GM23338 (cell line): ENCODE measurements at regions not wholly inside any gene's neighbourhood (a gene's known extent, or its start where the extent isn't known, plus 50 kb on each side); places are given as distances from the start of the nearest gene placed in this dataset.

Source experiments
- ATAC-seq: fragments of 200-7000 bp; cut with Tn5 transposase; 3 replicates; pipeline ENCODE4 v1.9.1; 2020
- DNase-seq: peaks from one replicate; pipeline ENCODE4 v3.0.0-alpha.2; 2015; ENCODE audit warnings: low spot score
- H2AFZ ChIP-seq: fragments of 200-600 bp; sonication (generic); 2 replicates; pipeline ENCODE4 v1.8.0; 2016; ENCODE audit warnings: antibody characterized with exemption, mild to moderate bottlenecking, moderate library complexity
- H3F3A ChIP-seq: fragments of 200-600 bp; sonication (generic); replicated peaks from 2 replicates; pipeline ENCODE4 v1.8.0; 2017; ENCODE audit warnings: antibody characterized with exemption, mixed run types, low read depth
- H3K27ac ChIP-seq: fragments of 200-600 bp; sonication (generic); 2 replicates; pipeline ENCODE4 v1.6.1; 2016; ENCODE audit warnings: low read depth
- H3K27me3 ChIP-seq: fragments of 200-600 bp; sonication (generic); 2 replicates; pipeline ENCODE4 v1.8.0; 2016; ENCODE audit warnings: mild to moderate bottlenecking, mixed run types, moderate library complexity; ENCODE audit not compliant: insufficient read depth
- H3K36me3 ChIP-seq: fragments of 200-600 bp; sonication (generic); 2 replicates; pipeline ENCODE4 v1.8.0; 2016; ENCODE audit warnings: mild to moderate bottlenecking; ENCODE audit not compliant: insufficient read depth
- H3K4me1 ChIP-seq: fragments of 200-600 bp; sonication (generic); 2 replicates; pipeline ENCODE4 v1.8.0; 2016; ENCODE audit warnings: mild to moderate bottlenecking, moderate library complexity; ENCODE audit not compliant: insufficient read depth
- H3K4me2 ChIP-seq: fragments of 200-600 bp; sonication (generic); 2 replicates; pipeline ENCODE4 v1.7.1; 2017; ENCODE audit warnings: mixed run types
- H3K4me3 ChIP-seq: fragments of 200-600 bp; sonication (generic); 2 replicates; pipeline ENCODE4 v1.6.1; 2016; ENCODE audit warnings: mixed run types
- H3K79me2 ChIP-seq: fragments of 200-600 bp; sonication (generic); replicated peaks from 2 replicates; pipeline ENCODE4 v1.8.0; 2017; ENCODE audit warnings: mild to moderate bottlenecking; ENCODE audit not compliant: insufficient read depth
- H3K9me2 ChIP-seq: fragments of 200-600 bp; sonication (generic); 2 replicates; pipeline ENCODE4 v1.8.0; 2017; ENCODE audit not compliant: insufficient read depth
- H4K20me1 ChIP-seq: fragments of 200-600 bp; sonication (generic); replicated peaks from 2 replicates; pipeline ENCODE4 v1.8.0; 2017; ENCODE audit warnings: mild to moderate bottlenecking; ENCODE audit not compliant: insufficient read depth
- H3K27ac Mint-ChIP-seq: 2 replicates; pipeline ENCODE4 v1.8.0; 2020; ENCODE audit warnings: inconsistent platforms, mild to moderate bottlenecking, moderate library complexity, mixed read lengths
- H3K27me3 Mint-ChIP-seq: 3 replicates; pipeline ENCODE4 v1.8.0; 2022; ENCODE audit warnings: low read depth, mild to moderate bottlenecking, moderate library complexity, mixed read lengths, inconsistent platforms; ENCODE audit not compliant: insufficient read depth, poor library complexity
- H3K36me3 Mint-ChIP-seq: 3 replicates; pipeline ENCODE4 v1.8.0; 2021; ENCODE audit warnings: low read depth, mild to moderate bottlenecking, inconsistent platforms, moderate library complexity, mixed read lengths
- H3K4me1 Mint-ChIP-seq: 3 replicates; pipeline ENCODE4 v1.8.0; 2020; ENCODE audit warnings: mild to moderate bottlenecking, inconsistent platforms, mixed read lengths
- H3K4me3 Mint-ChIP-seq: 3 replicates; pipeline ENCODE4 v1.8.0; 2021; ENCODE audit warnings: moderate library complexity, mild to moderate bottlenecking, inconsistent platforms, mixed read lengths
- H3K9me3 Mint-ChIP-seq: 3 replicates; pipeline ENCODE4 v1.8.0; 2020; ENCODE audit warnings: moderate library complexity, mild to moderate bottlenecking, inconsistent platforms, mixed read lengths
- CREB1 ChIP-seq: fragments of 250-450 bp; sonication (Bioruptor Pico); IDR thresholded peaks from 2 replicates; pipeline ENCODE4 v1.5.0; 2020; ENCODE audit warnings: low read depth, mild to moderate bottlenecking, moderate library complexity
- EZH2 ChIP-seq: fragments of 200-600 bp; sonication (generic); IDR thresholded peaks from one replicate; pipeline ENCODE4 v1.8.0; 2017; ENCODE audit warnings: antibody characterized with exemption, mild to moderate bottlenecking, low read depth; ENCODE audit not compliant: unreplicated experiment
- EZH2phosphoT487 ChIP-seq: fragments of 200-600 bp; sonication (generic); IDR thresholded peaks from one replicate; pipeline ENCODE4 v1.8.1; 2018; ENCODE audit warnings: antibody characterized with exemption; ENCODE audit not compliant: unreplicated experiment
- NANOG ChIP-seq: IDR thresholded peaks from 2 replicates; pipeline ENCODE4 v1.6.1; 2016; ENCODE audit warnings: antibody characterized with exemption, borderline replicate concordance
- POLR2AphosphoS5 ChIP-seq: IDR thresholded peaks from 2 replicates; pipeline ENCODE4 v1.6.1; 2016; ENCODE audit warnings: antibody characterized with exemption, low read depth
- STAT1 ChIP-seq: IDR thresholded peaks from one replicate; pipeline ENCODE4 v1.6.1; 2016; ENCODE audit warnings: antibody characterized with exemption; ENCODE audit not compliant: unreplicated experiment
- ZNF331 ChIP-seq: fragments of 250-450 bp; sonication (Bioruptor Pico); IDR thresholded peaks from 2 replicates; pipeline ENCODE4 v1.5.0; 2020; ENCODE audit warnings: low read depth, mild to moderate bottlenecking, moderate library complexity
- ZNF462 ChIP-seq: fragments of 250-450 bp; sonication (Bioruptor Pico); IDR thresholded peaks from 2 replicates; pipeline ENCODE4 v1.5.0; 2020; ENCODE audit warnings: mild to moderate bottlenecking, moderate library complexity
- TF ChIP-seq, protein P1 (sequence below): IDR thresholded peaks from 2 replicates; pipeline ENCODE4 v1.6.1; 2016; ENCODE audit warnings: antibody characterized with exemption
- TF ChIP-seq, protein P2 (sequence below), 2 experiments: fragments of 200-600 bp in 1 of 2; sonication (generic) in 1 of 2; conservative IDR thresholded peaks; 2 replicates each; pipeline versions ENCODE4 v1.5.1 to v1.6.1; 2016 to 2017; ENCODE audit warnings: antibody characterized with exemption in 2 of 2, low read depth in 2 of 2, mild to moderate bottlenecking in 2 of 2, moderate library complexity in 1 of 2

GRCh38 chr7:110592557-110592956, 498.4 kb upstream of the LRRN3 start (continued):
- no peak for TF ChIP-seq ZNF462 (CRISPR knock-in tag)
- TF ChIP-seq, protein P1, sequence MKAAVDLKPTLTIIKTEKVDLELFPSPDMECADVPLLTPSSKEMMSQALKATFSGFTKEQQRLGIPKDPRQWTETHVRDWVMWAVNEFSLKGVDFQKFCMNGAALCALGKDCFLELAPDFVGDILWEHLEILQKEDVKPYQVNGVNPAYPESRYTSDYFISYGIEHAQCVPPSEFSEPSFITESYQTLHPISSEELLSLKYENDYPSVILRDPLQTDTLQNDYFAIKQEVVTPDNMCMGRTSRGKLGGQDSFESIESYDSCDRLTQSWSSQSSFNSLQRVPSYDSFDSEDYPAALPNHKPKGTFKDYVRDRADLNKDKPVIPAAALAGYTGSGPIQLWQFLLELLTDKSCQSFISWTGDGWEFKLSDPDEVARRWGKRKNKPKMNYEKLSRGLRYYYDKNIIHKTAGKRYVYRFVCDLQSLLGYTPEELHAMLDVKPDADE: no peak
- TF ChIP-seq EZH2phosphoT487: no peak
- no peak for TF ChIP-seq EZH2
- TF ChIP-seq CREB1 (CRISPR knock-in tag): no peak

DNA sequence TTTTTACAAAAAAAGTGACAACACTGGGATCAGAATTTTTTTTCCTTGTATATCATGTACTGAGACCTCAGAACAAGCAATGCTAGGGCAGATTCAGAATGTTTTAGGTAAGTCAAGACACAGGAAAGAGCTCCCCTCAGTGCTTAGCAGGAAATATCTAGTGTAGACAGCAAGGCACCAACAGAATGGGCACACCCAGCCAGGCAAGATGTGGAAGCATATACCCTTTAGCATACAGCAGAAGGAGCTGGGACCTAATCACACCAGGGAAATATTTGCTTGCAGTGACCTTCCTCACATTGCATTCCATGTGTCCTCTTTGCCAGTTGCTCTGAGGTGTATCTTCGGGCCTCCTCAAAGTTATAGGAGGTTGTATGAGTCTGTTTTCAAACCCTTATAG, 497.6 kb upstream of the LRRN3 start:
- Histone ChIP-seq H3K4me3 (no peak overlapping the region), H3K9me2 (no peaks in the 10 kb centered on the region), H3F3A (no peaks in the 10 kb centered on the region), H3K36me3 (no peaks in the 10 kb centered on the region), H2AFZ (no peak overlapping the region), H3K4me1 (no peaks in the 10 kb centered on the region), H3K27ac (no peak overlapping the region), H3K27me3 (no peaks in the 10 kb centered on the region), H3K79me2 (no peaks in the 10 kb centered on the region), H3K4me2 (no peak overlapping the region), H4K20me1 (no peaks in the 10 kb centered on the region)
- Mint-ChIP-seq H3K36me3 (no peaks in the 10 kb centered on the region), H3K4me3 (no peak overlapping the region), H3K27ac (no peak overlapping the region), H3K27me3 (no peaks in the 10 kb centered on the region), H3K4me1 (peaks cover 3% of the 10 kb centered on the region; the same call in 2 of the 3 replicates), H3K9me3 (no peaks in the 10 kb centered on the region)
- no peak for ATAC-seq
- DNase-seq: no peak
- no peak for TF ChIP-seq POLR2AphosphoS5
- TF ChIP-seq STAT1: no peak
- TF ChIP-seq, protein P2, sequence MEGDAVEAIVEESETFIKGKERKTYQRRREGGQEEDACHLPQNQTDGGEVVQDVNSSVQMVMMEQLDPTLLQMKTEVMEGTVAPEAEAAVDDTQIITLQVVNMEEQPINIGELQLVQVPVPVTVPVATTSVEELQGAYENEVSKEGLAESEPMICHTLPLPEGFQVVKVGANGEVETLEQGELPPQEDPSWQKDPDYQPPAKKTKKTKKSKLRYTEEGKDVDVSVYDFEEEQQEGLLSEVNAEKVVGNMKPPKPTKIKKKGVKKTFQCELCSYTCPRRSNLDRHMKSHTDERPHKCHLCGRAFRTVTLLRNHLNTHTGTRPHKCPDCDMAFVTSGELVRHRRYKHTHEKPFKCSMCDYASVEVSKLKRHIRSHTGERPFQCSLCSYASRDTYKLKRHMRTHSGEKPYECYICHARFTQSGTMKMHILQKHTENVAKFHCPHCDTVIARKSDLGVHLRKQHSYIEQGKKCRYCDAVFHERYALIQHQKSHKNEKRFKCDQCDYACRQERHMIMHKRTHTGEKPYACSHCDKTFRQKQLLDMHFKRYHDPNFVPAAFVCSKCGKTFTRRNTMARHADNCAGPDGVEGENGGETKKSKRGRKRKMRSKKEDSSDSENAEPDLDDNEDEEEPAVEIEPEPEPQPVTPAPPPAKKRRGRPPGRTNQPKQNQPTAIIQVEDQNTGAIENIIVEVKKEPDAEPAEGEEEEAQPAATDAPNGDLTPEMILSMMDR (conservative IDR thresholded peaks at IDR 0.05; ENCODE audit: low read depth in 2 of 2): no peak
- TF ChIP-seq, protein P1: no peak
- TF ChIP-seq ZNF331 (CRISPR knock-in tag): no peak
- no peak for TF ChIP-seq NANOG
